ENCODE measurements at regions not wholly inside any gene's neighbourhood (a gene's known extent, or its start where the extent isn't known, plus 50 kb on each side); places are given as distances from the start of the nearest gene placed in this dataset.

DNA sequence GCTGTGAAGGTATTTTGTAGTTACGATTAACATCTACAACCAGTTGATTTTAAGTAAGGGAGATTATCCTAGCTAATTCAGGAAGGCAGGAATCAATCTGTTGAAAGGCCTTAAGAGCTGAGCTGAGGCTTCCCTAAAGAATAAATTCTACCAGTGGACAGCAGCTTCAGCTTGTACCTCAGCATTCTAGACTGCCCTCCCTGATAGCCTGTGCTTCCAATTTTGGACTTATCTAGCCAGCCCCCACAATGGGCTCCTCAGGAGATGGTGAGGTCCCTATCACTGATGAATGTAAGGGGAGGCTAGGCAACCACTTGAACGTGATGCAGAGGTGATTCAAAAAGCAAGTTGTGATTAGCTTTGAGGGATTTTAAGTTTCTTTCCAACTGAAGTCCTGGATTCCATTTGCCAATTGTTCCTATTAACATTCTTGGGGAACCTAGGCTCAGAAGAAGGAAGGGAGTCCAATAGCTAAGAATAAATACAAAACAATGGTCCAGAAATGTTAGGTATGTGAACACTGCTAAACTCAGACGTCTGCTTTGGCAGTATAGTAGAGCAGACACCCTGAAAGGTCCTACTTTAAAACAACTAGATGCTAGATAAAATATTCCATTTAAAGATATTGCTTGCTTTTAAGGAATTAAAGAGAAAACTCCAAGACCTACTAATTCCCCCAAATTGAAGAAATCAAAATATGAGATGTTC, 404.3 kb upstream of the TENM4 start:
- Histone ChIP-seq H3K9me1 (replicated peaks; ENCODE audit: control insufficient read depth, extremely low read depth, insufficient read depth, low read length) (no peaks in the 10 kb centered on the region), H3K9me3 (replicated peaks; ENCODE audit: control insufficient read depth, insufficient read depth, low read length) (no peaks in the 10 kb centered on the region), H4K20me1 (replicated peaks; ENCODE audit: control insufficient read depth, extremely low read depth, insufficient read depth, low read length) (no peaks in the 10 kb centered on the region), H3K4me1 (ENCODE audit: control insufficient read depth, extremely low read depth, insufficient read depth, low read length) (no peaks in the 10 kb centered on the region), H3K27ac (ENCODE audit: insufficient read depth, low read depth, low read length) (no peak overlapping the region), H3K4me2 (ENCODE audit: insufficient read depth, low read length) (no peak overlapping the region), H3K36me3 (ENCODE audit: control insufficient read depth in 2 of 2, extremely low read depth in 1 of 2, insufficient read depth in 2 of 2, low read length in 2 of 2) (no peaks in the 10 kb centered on the region), H2AFZ (ENCODE audit: low read depth, low read length) (no peak overlapping the region), H3K9ac (replicated peaks; ENCODE audit: extremely low read depth, insufficient read depth, low read length) (no peak overlapping the region), H3K27me3 (ENCODE audit: control insufficient read depth in 2 of 2, insufficient read depth in 2 of 2, low read length in 2 of 2) (no peaks in the 10 kb centered on the region), H3K79me2 (ENCODE audit: control insufficient read depth, insufficient read depth, low read length) (no peaks in the 10 kb centered on the region), H3K4me3 (replicated peaks in 1 of 3; ENCODE audit: insufficient read depth in 1 of 3, low read depth in 1 of 3, low read length in 3 of 3) (no peak overlapping the region)
- dilution Hi-C loops (cut with MboI; ENCODE audit: extremely low pct_ligation_motif_present, low sequenced_read_pairs) (no loop called here), intact Hi-C loops (cut with micrococcal nuclease) (no loop called here)
- no TSS peak for BruUV-seq (replicated peaks)
- DNase-seq (ENCODE audit: low read depth, low spot score) (no peak), FAIRE-seq (no peak)
- CTCF ChIA-PET: no interaction called here
- POLR2A ChIA-PET: no interaction called here
- TF ChIP-seq POLR2AphosphoS5 (IDR thresholded peaks at IDR 0.05; ENCODE audit: insufficient read depth, low read depth, low read length) (no peak), JUN (IDR thresholded peaks at IDR 0.05; ENCODE audit: borderline replicate concordance, insufficient read depth, insufficient read length, low read depth) (no peak), EZH2 (IDR thresholded peaks at IDR 0.05; ENCODE audit: borderline replicate concordance, low read depth, low read length, severe bottlenecking) (no peak), MYC (IDR thresholded peaks at IDR 0.05; ENCODE audit: low read depth, low read length) (no peak), FOS (IDR thresholded peaks at IDR 0.05; ENCODE audit: borderline replicate concordance, insufficient read depth, low read length) (no peak), POLR2A (IDR thresholded peaks at IDR 0.05; ENCODE audit: low read depth, low read length) (no peak)
- TF ChIP-seq, protein P1, sequence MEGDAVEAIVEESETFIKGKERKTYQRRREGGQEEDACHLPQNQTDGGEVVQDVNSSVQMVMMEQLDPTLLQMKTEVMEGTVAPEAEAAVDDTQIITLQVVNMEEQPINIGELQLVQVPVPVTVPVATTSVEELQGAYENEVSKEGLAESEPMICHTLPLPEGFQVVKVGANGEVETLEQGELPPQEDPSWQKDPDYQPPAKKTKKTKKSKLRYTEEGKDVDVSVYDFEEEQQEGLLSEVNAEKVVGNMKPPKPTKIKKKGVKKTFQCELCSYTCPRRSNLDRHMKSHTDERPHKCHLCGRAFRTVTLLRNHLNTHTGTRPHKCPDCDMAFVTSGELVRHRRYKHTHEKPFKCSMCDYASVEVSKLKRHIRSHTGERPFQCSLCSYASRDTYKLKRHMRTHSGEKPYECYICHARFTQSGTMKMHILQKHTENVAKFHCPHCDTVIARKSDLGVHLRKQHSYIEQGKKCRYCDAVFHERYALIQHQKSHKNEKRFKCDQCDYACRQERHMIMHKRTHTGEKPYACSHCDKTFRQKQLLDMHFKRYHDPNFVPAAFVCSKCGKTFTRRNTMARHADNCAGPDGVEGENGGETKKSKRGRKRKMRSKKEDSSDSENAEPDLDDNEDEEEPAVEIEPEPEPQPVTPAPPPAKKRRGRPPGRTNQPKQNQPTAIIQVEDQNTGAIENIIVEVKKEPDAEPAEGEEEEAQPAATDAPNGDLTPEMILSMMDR (IDR thresholded peaks at IDR 0.05; ENCODE audit: extremely low read depth in 1 of 2, insufficient read depth in 1 of 2, low read depth in 1 of 2, low read length in 2 of 2): no peak
- TF ChIP-seq, protein P2, sequence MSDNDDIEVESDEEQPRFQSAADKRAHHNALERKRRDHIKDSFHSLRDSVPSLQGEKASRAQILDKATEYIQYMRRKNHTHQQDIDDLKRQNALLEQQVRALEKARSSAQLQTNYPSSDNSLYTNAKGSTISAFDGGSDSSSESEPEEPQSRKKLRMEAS (IDR thresholded peaks at IDR 0.05; ENCODE audit: insufficient read depth, insufficient read length): no peak
